GM19397 (cell line): ENCODE measurements at regions not wholly inside any gene's neighbourhood (a gene's known extent, or its start where the extent isn't known, plus 50 kb on each side); places are given as distances from the start of the nearest gene placed in this dataset.

Experiments used
- ATAC-seq: cut with Tn5 transposase; IDR thresholded peaks from one replicate; pipeline ENCODE4 v1.9.1; 2021; ENCODE audit warnings: mild to moderate bottlenecking, moderate library complexity; ENCODE audit not compliant: unreplicated experiment

DNA sequence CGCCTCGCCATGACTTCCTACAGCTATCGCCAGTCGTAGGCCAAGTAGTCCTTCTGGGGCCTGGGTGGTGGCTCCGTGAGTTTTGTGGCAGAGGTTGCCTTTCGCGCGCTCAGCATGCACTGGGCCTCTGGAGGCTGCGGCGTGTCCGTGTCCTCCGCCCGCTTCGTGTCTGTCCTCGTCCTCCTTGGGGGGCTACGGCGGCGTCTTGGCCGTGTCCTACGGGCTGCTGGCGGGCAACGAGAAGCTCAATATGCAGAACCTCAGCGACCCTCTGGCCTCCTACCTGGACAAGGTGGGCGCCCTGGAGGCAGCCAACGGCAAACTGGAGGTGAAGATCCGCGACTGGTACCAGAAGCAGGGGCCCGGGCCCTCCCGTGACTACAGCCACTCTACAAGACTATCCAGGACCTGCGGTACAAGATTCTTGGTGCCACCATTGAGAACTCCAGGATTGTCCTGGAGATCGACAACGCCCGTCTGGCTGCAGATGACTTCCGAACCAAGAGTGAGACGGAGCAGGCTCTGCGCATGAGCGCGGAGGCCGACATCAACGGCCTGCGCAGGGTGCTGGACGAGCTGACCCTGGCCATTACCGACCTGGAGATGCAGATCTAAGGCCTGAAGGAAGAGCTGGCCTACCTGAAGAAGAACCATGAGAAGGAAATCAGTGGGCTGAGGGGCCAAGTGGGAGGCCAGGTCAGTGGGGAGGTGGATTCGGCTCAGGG, 296.3 kb downstream of the OGFRL1 start:
- ATAC-seq: no peak

DNA sequence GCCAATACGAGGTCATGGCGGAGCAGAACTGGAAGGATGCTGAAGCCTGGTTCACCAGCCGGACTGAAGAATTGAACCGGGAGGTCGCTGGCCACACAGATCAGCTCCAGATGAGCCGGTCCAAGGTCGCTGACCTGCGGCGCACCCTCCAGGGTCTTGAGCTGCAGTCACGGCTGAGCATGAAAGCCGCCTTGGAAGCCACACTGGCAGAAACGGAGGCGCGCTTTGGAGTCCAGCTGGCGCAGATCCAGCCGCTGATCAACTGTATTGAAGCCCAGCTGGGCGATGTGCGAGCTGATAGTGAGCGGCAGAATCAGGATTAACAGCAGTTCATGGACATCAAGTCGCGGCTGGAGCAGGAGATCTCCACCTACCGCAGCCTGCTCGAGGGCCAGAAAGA, 296.9 kb downstream of the OGFRL1 start:
- no peak for ATAC-seq

DNA sequence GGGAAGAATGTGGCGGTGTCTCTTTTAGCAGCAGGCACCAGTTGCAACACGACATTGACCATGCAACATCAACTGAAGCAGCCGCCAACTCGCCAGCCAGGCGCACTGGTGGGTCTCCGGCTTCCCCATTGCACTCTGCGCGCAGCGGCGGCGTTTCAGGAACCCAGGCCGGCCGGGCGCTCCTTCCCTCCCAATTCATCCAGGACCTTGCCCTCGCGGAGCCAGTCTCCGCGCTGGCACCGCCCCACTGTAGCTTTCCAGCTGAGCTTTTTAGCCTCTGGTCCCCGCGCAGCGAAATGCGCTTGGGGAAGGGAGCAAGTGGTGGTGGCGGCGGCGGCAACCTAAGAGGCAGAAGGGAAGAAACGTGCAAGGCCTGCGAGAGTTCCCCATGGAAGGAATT, 297.9 kb upstream of the RIMS1 start:
- no peak for ATAC-seq

DNA sequence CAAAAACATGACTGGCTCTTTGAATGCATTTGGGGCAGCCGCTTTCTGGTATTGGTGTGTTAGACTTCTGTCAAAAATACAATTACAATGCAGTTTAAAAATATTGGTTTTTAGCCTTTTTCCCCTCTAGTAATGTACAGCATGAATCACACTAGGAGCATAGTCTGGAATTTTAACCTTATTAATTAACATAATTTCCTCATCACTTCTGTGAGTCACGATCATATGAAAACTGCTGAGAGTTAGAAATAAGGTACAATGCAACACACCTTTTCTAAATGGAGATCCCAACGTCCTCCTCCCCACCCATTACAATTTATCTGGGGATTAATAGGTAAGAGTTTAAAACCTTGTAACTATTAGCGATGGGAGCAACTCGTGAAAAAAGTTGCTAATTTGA, 297.1 kb upstream of the RIMS1 start:
- no peak for ATAC-seq

DNA sequence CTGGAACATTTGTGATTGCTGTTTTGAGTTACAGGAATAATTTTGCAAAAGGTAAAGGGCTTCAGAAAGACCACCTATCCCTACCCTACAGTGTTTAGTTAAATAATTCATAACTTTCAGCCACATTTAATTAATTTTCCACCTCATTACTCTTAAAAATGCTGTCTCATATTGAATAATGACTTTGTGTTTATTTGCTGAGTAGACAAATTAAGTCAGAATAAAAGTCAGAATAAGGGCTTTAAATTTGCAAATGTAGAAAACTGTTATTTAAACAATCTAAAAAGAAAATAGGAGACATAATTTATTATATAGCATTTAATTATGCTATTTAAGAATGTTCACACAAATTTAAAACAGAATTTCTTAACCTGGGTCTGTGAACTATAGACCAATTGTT, 293.7 kb upstream of the RIMS1 start:
- no peak for ATAC-seq

- no peak for ATAC-seq
These were observed 287.0 kb upstream of the RIMS1 start for GRCh38 chr6:71599359-71599758.

DNA sequence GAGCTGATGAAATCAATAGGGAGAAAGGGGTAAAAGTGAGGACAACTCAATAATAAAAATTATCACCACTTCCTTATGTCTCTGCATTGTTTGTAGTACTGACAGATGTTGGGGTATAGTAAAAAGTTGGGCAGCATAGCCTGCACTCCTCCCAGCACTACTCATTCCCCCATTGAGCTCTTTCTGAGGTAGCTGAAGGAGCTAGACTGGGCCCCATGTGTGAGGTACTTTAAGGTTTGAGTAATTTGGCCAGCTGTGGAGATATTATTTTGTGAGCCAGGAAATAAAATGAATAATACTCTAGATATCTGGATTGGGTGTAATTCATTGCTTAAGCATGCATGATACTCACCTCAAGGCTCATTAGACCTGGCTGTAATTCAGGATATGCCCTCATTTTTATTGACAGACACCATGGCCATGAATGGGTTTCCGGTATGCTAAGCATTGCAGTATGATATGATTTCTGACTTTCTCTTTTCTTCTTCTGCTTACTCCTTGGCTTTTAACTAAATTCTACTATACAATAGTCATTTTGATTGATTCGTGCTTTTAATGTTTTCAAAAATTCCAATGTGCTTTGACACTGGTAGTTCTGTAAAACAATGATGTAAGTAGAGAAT, 283.9 kb upstream of the RIMS1 start:
- ATAC-seq: no peak

GRCh38 chr6:71603021-71603420, 283.3 kb upstream of the RIMS1 start:
- ATAC-seq: no peak

- ATAC-seq: no peak
These were observed 277.7 kb upstream of the RIMS1 start for GRCh38 chr6:71608646-71609045.

DNA sequence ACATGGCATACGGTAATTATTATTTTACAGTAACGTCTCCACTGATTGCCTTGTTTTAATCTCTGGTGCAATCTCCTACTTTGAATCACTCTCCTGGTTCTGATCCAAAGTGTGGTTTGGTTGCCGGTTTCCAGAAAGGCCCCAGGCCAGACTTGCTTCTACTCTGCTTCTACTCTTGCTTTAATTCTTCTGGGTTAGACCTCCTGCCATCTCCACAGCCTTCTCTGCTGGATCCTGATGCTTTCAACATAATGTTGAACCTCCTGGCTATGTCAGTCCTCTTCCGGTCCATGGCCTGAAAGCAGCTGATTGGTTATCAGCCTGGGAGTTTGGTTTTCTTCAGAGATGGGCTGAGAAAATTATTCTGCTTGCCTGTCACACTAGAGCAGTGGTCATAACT, 266.5 kb upstream of the RIMS1 start:
- no peak for ATAC-seq

GRCh38 chr6:71621918-71622519, 264.3 kb upstream of the RIMS1 start:
- ATAC-seq: no peak

GRCh38 chr6:71642120-71642519, 244.2 kb upstream of the RIMS1 start:
- no peak for ATAC-seq

GRCh38 chr6:71642793-71643192, 243.6 kb upstream of the RIMS1 start:
- ATAC-seq: no peak

DNA sequence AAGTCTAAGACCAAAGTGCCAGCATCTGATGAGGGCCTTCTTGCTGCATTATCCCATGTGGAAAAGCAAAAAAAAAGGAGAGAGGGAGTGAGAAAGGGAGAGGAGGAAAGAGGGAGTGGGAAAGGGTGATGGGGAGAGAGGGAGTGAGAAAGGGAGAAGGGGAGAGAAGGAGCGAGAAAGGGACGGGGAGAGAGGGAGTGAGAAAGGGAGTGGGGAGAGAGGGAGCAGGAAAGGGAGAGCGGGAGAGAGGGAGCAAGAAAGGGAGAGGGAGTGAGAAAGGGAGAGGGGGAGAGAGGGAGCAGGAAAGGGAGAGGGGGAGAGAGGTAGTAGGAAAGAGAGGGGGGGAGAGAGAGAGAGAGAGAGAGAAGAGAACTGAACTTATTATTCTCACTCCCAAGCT, 241.1 kb upstream of the RIMS1 start:
- no peak for ATAC-seq

- no peak for ATAC-seq
These were observed 236.4 kb upstream of the RIMS1 start for GRCh38 chr6:71649915-71650314.

- ATAC-seq: no peak
These were observed 234.7 kb upstream of the RIMS1 start for GRCh38 chr6:71651636-71652035.

GRCh38 chr6:71656121-71656520, 230.2 kb upstream of the RIMS1 start:
- no peak for ATAC-seq

- no peak for ATAC-seq
These were observed 220.4 kb upstream of the RIMS1 start for GRCh38 chr6:71665931-71666330.

DNA sequence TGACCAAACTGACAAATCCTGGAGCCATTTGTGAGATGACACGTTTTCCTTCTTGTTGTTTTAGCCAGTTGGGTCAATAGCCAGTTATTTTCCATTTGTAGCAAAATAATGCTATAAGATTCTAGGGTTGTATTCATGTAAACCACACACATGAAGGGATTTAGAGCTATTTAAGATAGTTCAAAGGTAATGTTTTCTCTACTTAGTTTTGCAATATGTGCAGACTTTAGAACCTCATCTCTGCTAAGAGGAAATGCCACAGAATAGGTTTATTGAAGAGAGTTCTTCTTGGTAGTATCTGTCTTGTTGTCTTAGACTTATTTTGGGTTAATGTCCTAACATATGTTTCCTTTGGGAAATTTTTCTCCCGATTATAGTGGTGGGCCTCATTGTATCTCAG, 213.5 kb upstream of the RIMS1 start:
- ATAC-seq: no peak

GRCh38 chr6:71675386-71675785, 211.0 kb upstream of the RIMS1 start:
- no peak for ATAC-seq

DNA sequence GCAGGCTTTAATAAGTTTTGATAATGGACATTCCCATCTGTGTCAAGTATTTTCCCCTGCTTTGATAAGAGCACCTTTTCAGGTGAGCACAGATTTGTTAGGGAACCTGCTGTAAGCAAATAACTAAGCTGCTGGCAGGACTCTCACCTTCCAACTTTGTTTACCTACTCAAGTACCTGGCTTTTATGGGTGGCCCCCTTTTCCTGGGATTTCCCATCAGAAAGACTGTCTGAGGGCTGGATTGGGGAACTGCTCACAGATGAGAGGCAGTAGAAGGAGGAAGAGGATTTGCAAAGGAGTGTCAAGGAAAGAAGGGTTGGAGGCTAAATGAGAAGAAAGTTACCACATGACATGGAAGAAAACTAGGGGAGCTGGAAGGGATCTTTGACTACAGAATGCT, 210.1 kb upstream of the RIMS1 start:
- ATAC-seq: no peak

DNA sequence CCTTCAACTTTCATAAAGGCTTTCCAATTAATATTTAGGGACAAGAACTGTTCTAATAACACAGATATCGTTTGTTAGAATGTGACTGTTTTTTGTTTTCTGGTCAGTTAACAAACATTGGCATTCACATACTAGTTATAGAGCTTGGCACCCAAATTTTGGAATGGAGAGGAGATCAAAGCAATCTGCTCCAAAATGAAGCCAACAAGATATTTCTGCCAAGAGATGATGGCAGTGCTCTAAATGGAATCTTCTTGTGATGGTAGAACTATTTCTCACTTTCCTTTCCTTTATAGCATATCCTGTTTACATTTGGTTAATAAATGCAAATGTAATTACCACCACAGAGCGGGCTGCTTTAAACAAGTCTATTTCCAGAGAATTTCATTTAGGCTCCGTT, 208.3 kb upstream of the RIMS1 start:
- no peak for ATAC-seq
